HS-27A (cell line): ENCODE measurements at regions not wholly inside any gene's neighbourhood (a gene's known extent, or its start where the extent isn't known, plus 50 kb on each side); places are given as distances from the start of the nearest gene placed in this dataset.
"Not testable (repeated sequence)": the region's sequence is repeated elsewhere in the genome, so short reads cannot be mapped to it uniquely, and the experiment has no call there.

ENCODE experiments used
- DNase-seq: peaks from one replicate; pipeline ENCODE4 v3.0.0-alpha.2; 2012; ENCODE audit warnings: low read depth, missing footprints

DNA sequence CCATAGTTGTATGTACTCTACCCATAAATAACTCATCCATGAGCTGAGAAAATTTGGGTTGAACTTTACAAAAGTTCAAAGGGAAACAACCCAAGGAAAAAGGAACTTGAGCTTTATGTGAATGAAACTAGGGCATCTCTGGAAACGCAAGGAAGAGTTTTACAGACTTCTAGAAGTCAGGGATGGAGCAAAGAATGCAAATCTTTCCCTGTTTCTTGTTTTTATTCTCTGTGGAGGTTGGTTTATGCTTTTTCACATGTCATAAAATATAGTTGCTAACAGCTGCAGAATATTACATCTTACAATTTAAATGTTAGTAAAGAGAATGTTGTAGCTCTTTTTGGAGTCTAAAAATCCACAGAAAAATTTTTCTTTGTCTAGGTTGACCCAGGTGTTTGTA, 754.1 kb downstream of the PCDH7 start:
- no peak for DNase-seq

DNA sequence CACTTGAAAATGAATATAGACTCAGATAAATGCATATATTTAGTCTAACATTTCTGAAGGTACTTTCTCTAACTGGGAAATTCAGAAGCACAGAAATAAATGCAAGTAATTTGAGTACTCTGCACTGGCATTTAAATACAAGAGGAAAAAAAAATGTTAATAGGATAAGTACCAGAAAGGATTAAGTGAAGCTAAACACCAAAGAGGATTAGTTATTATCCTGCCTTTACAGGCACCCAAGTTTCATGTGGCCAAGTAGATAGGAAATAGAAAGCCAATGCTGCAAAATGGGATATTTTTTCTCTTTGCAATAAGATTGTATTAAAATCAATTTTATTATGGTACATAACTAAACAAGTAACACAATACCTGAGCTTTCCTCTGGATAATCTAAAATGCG, 762.5 kb downstream of the PCDH7 start:
- no peak for DNase-seq

DNA sequence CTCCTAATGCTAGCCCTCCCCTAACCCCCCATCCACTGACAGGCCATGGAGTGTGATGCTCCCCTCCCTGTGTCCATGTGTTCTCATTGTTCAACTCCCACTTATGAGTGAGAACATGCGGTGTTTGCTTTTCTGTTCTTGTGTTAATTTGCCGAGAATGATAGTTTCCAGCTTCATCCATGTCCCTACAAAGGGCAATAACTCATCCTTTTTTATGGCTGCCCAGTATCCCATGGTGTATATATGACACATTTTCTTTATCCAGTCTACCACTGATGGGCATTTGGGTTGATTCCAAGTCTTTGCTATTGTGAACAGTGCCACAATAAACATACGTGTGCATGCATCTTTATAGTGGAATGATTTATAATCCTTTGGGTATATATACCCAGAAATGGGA, 779.0 kb downstream of the PCDH7 start:
- not testable (repeated sequence) for DNase-seq

DNA sequence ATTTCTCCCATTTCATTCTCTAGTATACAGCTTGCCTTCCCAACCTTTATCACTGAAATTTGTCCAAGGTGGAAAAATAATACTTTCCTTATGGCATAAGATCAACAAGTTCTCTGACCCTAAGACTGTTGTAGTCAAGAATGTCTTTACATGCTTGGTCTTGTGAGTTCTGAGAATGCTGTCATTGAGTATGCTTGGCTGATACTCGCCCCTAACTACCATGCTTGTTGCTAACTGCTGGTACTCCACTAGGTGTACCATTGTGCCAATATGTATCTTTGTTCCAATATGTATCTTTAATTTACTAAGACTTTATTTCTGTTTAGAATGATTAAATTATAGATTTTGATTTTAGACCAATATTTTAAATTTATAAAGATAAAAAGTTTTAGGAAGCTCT, 796.4 kb downstream of the PCDH7 start:
- no peak for DNase-seq

DNA sequence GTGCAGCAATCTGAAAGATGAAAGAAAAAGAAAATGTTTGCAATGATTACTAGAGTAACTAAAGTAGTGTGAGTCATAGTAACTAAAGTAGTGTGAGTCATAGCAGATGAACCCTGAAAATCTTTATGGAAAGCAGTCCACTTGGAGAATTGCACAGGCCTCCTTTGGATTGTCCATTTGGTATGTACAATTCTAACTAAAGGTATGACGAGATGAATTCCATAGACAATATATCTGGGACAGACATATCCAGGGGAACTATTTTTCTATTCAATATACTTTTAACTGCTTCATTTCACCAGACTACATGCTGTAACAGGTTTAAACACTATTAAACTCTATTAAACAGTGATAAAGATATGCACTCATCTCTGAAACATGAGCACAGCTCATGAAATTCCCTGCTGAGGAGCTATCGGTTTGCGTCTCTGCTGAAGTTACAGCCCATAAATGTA, 798.7 kb downstream of the PCDH7 start:
- DNase-seq: peak; percentile 5

DNA sequence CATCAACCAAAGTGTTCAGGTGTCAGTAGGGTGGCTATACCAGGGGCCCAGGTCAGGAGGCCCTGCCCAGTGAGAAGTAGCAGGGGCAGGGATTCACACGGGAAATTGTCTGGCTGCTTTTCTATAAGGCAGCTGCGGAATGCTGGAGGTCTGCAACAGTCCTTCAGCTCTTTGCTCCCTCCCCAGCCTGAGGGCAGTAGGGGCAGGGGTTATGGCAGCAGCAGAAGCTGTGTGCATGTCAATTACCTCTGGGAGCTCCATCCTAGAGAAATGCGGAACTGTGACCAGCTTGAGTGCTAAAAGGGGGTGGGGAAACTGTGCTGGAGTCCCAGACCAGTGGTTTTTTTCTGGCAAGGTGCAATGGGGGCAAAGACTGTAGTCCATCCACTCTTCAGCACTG, 810.4 kb downstream of the PCDH7 start:
- no peak for DNase-seq

DNA sequence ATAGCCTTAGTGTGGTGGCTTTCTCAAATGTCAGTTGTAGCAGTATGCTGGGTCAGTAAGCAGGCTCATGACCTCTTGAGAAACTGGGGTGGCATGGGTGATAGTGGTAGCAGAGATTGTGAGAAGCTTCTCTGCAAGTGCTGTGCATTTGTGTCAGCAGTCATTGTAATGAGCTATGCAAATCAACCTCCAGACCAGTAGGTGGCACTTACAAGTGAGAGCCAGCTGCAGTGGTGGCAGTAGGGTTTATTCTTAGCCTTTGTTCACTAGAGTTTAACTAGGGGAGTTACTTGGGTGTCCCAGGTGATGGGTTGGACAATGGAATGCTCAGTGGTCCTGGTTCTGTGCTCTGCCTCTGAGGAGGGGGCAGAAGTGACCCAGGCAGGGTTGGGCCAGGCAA, 818.7 kb downstream of the PCDH7 start:
- DNase-seq: no peak

DNA sequence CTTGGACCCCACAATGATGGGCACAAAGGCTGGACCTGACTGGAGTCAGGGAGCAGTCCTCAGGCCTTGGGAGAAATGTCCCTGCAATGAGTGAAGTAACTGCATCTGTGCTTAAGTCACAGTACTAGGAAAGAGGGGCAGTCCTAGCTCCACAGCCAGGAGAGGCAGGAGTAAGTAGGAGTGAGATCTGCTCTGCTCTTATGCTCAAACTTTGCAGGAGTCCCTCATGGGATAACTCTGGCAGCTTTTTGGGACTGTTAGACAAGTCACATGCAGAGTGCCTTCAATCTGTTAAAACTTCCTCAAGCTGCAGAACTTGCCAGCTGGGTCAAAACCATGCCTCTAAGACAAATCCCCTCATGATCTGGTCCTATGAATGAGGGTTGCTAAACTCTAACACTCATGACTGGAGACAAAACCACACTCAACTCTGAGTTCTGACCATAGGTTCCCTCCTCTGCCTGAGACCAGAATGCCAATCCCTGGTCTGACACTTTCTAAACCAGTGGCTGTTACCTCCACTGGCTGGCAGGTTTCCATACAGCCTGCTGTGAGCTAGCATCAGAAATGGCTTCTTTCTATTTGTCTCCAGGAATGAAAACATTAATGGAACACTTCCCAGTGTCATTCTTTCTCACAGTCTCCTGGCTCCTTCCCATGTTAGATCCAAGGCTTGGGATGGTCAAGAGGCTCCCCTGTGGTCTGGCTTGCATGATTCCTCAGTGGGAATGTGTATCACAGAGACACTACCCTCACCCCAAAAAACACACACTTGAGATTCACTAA, 819.3 kb downstream of the PCDH7 start:
- no peak for DNase-seq

DNA sequence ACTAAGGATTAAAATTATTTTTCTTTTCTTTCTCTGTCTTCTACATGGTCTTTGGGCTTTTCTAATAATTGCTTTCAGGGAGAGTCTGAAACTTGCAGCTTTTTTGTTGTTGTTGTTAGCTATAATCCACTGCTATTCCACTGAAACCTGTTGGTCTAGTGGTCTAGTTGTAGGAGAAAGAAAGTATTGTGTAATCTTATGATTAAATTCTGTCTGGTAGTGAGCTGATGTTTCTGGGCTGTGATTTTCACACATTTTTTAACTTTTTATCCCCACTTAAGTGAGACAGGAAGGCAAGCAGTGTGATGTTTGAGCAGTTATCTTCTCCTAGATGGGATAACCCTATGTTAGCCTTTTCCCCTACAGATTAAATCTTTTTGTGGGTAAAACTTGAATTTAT, 825.2 kb downstream of the PCDH7 start:
- DNase-seq: no peak

DNA sequence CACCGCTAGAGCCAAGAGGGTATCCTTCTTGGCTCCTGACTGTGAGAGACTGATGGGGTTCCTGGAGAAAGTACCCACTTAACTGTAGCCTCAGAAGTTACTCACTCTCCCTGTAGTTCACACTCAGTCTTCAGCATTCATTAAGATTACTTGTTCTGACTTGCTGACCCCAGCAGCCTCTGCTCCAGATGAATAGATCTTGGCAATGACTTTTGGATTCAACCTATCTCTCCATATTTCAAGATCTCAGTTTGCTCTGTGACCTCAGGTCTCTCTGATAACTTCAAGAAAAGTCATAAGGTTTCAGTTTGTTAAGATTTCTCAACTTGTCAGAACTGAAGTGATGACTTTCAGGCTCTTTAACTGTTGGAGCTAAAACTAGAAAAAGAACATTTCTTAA, 825.6 kb downstream of the PCDH7 start:
- no peak for DNase-seq

DNA sequence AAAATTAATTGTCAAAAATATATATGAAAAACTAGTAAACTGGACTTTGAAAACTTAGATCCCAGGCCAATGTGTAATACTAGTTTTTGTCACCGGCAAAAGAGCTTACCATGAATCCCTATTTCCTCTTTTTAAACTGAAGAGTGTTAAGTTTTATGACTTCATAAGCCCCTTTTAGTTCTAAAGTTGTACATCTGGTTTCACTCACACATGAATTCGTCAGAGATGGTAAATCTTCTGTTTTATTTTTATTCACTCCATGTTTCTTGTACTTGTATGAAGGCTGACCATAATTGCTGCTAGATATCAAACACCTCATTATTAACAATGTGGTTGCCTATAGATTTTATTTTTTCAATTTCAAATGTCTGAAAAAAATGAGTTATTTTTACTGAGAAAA, 827.9 kb downstream of the PCDH7 start:
- no peak for DNase-seq

DNA sequence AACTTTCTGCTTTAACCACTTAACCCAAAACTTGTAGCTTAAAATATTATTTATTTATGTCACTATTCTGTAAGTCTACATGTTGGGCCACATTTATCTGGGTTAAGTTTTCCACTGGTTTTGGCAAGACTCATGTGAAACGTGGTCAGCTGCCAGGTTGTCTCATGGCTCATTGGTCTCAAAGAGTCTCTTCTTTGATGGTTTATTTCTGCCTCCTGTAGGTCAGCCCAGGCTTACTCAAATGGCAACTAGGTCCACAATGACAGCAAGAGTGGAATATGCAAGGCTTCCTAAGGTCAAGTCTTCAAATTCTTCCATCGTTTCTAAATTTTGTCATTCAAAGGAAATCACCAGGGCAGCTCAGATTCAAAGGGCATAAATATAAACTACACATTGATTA, 828.7 kb downstream of the PCDH7 start:
- no peak for DNase-seq

DNA sequence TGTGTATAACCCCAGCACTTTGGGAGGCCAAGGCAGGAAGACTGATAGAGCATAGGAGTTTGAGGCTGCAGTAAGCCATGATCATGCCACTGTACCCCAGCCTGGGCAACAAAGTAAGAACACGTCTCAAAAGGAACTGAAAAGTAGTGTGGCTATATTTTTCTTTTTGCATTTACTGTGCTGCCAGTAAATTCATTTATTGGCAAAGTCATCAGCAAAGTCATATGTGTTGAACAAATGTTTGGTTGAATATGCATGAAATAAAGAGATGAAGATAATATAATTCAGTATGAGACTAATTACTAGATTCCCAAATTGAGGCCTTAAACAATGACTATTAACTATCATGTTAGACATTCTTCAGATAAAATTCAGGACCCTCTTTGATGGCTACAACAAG, 829.1 kb downstream of the PCDH7 start:
- DNase-seq: no peak

DNA sequence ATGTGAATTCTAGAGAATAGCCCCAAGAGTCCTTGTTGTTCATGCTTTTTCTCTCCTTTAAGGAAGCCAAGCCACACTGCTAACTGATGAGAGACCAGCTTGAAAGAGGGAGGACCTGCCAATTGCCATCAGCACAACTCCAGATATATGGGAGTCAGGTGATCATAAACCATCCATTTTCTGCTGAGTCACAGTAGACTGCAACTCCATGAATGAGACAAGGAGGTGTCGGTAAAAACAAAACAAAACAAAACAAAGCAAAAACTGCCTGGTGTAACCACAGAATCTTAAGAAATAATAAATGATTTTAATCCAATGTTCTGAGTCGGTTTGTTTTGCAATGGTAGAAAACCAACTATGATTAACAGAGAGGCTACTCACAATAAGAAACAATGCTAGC, 837.3 kb downstream of the PCDH7 start:
- DNase-seq: no peak

DNA sequence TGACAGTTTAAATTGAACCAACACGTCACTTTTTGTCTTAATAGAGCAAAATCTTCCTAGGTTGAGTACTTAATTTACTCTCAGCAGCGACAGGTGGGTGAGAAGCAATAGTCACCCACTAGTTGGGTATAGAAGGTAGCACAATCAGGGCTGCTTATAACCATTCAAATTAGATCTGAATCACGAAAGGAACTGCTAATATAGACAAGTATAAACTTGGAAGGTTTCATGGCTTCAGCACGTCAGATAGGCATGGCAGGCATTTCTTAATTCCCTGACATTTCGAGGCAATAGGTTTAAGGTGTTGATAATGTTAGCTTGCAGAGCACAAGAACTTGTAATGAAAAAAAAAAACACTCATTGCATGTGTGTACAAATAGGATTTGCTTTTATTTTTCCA, 853.4 kb downstream of the PCDH7 start:
- DNase-seq: no peak

DNA sequence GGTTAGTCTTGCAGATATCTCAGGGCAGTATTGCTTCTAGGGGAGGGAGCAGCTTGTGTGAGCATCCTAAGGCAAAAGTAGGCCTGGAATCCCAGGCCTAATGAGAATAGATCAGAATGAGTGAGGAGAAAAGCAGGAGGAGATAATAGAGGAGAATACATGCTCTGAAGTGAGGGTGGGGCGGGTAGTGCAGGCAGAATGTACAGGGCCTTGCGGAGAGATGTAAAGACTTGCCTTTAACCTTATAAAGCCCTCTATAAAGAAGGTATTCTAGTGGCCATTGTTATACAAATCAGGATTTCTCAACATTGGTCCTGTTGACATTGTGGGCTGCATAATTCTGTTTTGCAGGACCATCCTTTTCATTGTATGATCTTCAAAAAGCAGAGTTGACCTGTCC, 855.3 kb downstream of the PCDH7 start:
- DNase-seq: no peak

DNA sequence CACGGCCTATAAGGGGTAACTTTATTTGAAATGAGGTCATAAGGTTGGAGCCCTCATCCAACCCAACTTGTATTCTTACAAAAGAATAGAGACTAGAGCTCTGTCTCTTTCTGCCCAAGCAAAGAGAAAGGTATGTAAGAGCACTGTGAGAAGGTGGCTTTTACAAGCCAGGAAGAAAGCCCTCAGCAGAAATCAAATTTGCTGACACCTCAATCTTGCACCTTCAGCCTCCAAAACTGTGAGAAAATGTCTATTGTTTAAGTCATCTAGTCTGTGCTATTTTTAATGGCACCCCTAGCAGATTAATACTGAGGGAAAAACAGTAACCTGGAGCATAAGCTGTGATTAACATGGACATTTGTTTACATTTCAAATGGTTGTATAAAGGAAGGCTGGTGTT, 860.7 kb downstream of the PCDH7 start:
- DNase-seq: no peak

DNA sequence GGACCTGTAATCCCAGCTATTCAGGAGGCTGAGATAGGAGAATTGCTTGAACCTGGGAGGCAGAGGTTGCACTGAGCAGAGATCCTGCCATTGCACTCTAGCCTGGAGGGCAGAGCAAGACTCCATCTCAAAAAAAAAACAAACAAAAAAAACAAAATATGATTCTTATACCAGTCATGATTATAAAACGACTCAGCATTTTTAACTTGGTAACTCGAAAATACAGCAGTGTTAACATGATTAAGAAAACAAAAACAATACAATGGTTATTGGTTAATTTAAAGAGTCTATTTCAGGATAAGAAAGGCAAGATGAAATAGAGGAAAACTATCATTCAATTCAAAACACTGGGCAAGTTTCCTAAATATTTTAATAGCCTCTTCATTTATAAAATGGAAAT, 865.3 kb downstream of the PCDH7 start:
- DNase-seq: no peak

DNA sequence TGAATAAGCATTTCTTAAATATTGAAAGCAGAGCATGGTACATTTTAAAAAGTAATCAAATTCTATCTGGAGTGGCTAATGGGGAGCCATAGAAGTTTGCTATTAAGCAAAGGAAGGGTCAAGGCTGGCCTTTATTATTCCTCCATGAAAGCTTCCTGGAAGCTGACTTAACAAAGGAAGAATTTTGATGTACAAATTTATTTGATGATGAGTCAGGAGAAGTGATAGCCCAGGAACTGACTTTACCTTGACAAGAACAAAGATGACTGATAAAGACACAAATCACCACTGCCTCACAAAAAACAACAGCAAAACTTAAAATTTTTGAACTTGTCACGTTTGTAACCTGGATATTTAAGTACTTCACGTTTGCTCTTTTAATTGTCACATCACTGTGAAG, 872.1 kb downstream of the PCDH7 start:
- no peak for DNase-seq

DNA sequence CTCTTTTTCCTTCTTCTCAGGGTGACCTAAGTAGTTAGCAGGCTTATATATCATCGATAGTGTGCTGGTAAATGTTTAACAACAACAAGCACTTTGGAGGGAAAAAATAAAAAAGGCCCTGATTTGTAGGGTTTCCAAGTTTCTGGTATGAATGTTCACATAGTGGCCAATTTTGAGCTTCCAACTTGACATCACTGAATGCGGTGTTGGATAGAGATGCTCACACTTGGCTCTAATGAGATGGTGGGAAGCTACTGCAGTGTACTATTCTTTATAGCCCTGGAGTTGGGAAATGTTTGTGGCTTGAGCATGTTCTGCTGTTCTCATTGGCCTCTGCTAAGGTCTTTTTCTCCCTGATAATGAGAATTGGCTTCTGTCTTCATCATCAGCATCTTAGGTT, 875.3 kb downstream of the PCDH7 start:
- DNase-seq: no peak

DNA sequence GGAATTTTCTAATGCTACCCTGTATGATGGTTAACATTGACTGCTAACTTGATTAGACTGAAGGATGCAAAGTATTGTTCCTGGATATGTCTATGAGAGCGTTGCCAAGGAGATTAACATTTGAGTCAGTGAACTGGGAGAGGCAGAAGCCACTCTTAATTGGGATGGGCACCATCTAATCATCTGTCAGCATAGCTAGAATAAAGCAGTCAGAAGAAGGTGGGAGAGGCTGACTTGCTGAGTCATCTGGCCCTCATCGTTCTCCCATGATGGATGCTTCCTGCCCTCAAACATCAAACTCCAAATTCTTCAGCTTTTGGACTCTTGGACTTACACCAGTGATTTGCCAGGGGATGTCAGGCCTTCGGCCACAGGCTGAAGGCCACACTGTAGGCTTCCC, 878.5 kb downstream of the PCDH7 start:
- no peak for DNase-seq

DNA sequence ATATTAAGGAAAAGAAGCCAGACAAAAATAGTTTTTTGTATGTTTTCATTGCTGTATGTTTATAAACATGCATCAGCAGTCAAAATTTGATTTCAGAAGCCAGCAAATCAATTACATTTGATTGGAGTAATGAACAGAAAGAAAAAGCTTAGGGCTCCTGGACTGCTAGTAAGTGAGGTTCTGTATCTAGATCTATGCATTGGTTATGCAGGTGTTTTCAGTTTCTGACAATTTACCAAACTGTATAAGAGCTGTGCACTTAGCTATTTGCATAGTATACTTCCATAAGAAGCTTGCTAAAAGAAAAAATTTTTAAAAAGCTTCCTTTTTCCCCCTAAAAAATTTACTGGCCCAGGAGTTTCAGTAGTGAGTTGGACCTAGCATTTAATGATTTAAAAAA, 881.6 kb downstream of the PCDH7 start:
- no peak for DNase-seq

DNA sequence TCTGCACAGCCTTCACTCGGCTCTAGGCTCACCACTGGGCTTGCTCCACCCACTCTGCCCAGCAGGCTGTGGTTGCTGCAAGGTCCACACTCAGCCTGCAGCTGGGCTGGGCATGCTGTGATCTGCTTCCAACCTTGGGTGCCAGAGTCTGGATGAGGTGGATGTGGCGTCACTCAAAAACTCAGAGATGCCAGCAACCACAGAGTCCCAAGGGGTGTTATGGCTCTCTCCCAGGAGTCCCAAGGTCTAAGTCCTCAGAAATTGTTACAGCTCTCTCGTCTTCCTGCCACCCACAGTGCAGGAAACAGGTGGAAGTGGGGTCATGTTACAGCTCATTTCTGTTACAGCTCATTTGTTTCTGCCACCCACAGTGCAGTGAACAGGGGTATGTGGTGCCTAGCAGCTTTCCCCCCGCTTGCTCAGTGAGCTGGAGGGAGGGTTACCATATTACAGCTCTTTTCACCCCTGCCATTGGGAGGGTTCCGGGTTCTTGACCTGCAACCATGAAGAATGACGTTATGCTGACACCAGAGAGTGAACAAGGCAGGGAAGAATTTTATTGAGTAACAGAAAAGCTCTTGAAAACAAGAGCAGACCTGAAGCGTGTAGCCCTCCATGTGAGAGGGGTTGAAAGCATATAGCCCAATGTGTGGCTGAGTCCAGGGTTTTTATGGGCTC, 893.9 kb downstream of the PCDH7 start:
- DNase-seq: peak; percentile 29

DNA sequence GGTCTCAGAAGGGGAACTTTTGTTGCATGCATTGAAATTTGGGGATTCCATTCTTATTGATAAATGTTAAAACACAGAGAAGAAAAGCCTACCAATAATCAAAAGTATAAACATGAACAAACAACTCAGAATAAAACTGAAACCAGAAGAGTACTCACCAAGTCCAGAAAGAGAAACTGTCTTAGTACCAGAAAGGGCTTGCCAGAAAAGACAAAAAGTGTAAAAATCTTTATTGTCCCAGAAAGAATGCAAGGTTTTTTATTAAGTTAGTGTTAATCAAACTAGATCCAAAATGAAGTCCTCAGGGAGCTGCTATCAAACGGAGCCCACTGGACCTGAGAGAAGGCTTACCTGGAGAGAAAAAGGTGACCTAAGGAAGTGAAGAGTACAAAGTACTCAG, 897.5 kb downstream of the PCDH7 start:
- no peak for DNase-seq
